ENCODE measurements at regions not wholly inside any gene's neighbourhood (a gene's known extent, or its start where the extent isn't known, plus 50 kb on each side); places are given as distances from the start of the nearest gene placed in this dataset.

GRCh38 chr9:91486699-91487497 lies 63.3 kb upstream of the NFIL3 start:
- H3K9me3 ChIP-seq (ENCODE audit: control insufficient read depth, insufficient read depth, low read length): no peaks in the 10 kb centered on the region
- no peaks in the 10 kb centered on the region for H3K9me3 Mint-ChIP-seq
- H3K4me3 ChIP-seq (ENCODE audit: low read length): no peak overlapping the region
- no peak overlapping the region for H3K4me3 Mint-ChIP-seq
- no peaks in the 10 kb centered on the region for H3K27me3 ChIP-seq (ENCODE audit: control insufficient read depth, insufficient read depth, low read length)
- H3K36me3 Mint-ChIP-seq: no peaks in the 10 kb centered on the region
- H3K27ac Mint-ChIP-seq: no peak overlapping the region
- peaks cover 0 to 8% of the 10 kb centered on the region in 2 donors for H3K27me3 Mint-ChIP-seq (ENCODE audit: low read depth in 2 of 2)
- intact Hi-C loops (cut with micrococcal nuclease): no loop called here
- WGBS (ENCODE audit: insufficient coverage): 90% methylated on average over 6 of the region's 6 CpGs
- H3K4me1 ChIP-seq (ENCODE audit: control insufficient read depth, insufficient read depth, low read length): no peaks in the 10 kb centered on the region
- H3K36me3 ChIP-seq (ENCODE audit: control insufficient read depth, insufficient read depth, low read length): no peaks in the 10 kb centered on the region
- H3K4me1 Mint-ChIP-seq: peaks cover 13 to 22% of the 10 kb centered on the region in 2 donors
- ATAC-seq: no peak
- no peak overlapping the region for H3K27ac ChIP-seq (ENCODE audit: low read length)
- DNase-seq: no peak
- TF ChIP-seq CTCF (IDR thresholded peaks at IDR 0.05): no peak

- intact Hi-C loops (cut with micrococcal nuclease): no loop called here
- H3K27ac Mint-ChIP-seq: no peak overlapping the region
- Histone ChIP-seq H3K27me3 (ENCODE audit: control insufficient read depth, insufficient read depth, low read length) (no peaks in the 10 kb centered on the region), H3K36me3 (ENCODE audit: control insufficient read depth, insufficient read depth, low read length) (no peaks in the 10 kb centered on the region), H3K4me3 (ENCODE audit: low read length) (no peak overlapping the region), H3K9me3 (ENCODE audit: control insufficient read depth, insufficient read depth, low read length) (no peaks in the 10 kb centered on the region), H3K4me1 (ENCODE audit: control insufficient read depth, insufficient read depth, low read length) (no peaks in the 10 kb centered on the region), H3K27ac (ENCODE audit: low read length) (no peak overlapping the region)
- peaks cover 11 to 22% of the 10 kb centered on the region in 2 donors for H3K4me1 Mint-ChIP-seq
- no peaks in the 10 kb centered on the region for H3K36me3 Mint-ChIP-seq
- WGBS (ENCODE audit: insufficient coverage): 98% methylated on average over 4 of the region's 5 CpGs
- DNase-seq: no peak
- no peak for TF ChIP-seq CTCF (IDR thresholded peaks at IDR 0.05)
- ATAC-seq: no peak
- peaks cover 8% of the 10 kb centered on the region in 2 donors for H3K27me3 Mint-ChIP-seq (ENCODE audit: low read depth in 2 of 2)
- no peaks in the 10 kb centered on the region for H3K9me3 Mint-ChIP-seq
- no peak overlapping the region for H3K4me3 Mint-ChIP-seq
These were observed 61.4 kb upstream of the NFIL3 start for GRCh38 chr9:91485006-91485405.

GRCh38 chr9:91483835-91484234 lies 60.2 kb upstream of the NFIL3 start:
- Histone ChIP-seq H3K4me3 (ENCODE audit: low read length) (no peak overlapping the region), H3K27me3 (ENCODE audit: control insufficient read depth, insufficient read depth, low read length) (no peaks in the 10 kb centered on the region), H3K36me3 (ENCODE audit: control insufficient read depth, insufficient read depth, low read length) (no peaks in the 10 kb centered on the region), H3K9me3 (ENCODE audit: control insufficient read depth, insufficient read depth, low read length) (no peaks in the 10 kb centered on the region), H3K4me1 (ENCODE audit: control insufficient read depth, insufficient read depth, low read length) (no peaks in the 10 kb centered on the region), H3K27ac (ENCODE audit: low read length) (no peak overlapping the region)
- no peak overlapping the region for H3K4me3 Mint-ChIP-seq
- no peak for DNase-seq
- no peak for TF ChIP-seq CTCF (IDR thresholded peaks at IDR 0.05)
- H3K27ac Mint-ChIP-seq: no peak overlapping the region
- intact Hi-C loops (cut with micrococcal nuclease): no loop called here
- H3K9me3 Mint-ChIP-seq: no peaks in the 10 kb centered on the region
- H3K4me1 Mint-ChIP-seq: peaks cover 0 to 10% of the 10 kb centered on the region in 2 donors
- 86% methylated on average over 8 of the region's 8 CpGs for WGBS (ENCODE audit: insufficient coverage)
- no peaks in the 10 kb centered on the region for H3K36me3 Mint-ChIP-seq
- peaks cover 8% of the 10 kb centered on the region in 2 donors for H3K27me3 Mint-ChIP-seq (ENCODE audit: low read depth in 2 of 2)
- ATAC-seq: no peak

Measured in natural killer cell (primary cell).